ENCODE measurements at regions not wholly inside any gene's neighbourhood (a gene's known extent, or its start where the extent isn't known, plus 50 kb on each side); places are given as distances from the start of the nearest gene placed in this dataset.

DNA sequence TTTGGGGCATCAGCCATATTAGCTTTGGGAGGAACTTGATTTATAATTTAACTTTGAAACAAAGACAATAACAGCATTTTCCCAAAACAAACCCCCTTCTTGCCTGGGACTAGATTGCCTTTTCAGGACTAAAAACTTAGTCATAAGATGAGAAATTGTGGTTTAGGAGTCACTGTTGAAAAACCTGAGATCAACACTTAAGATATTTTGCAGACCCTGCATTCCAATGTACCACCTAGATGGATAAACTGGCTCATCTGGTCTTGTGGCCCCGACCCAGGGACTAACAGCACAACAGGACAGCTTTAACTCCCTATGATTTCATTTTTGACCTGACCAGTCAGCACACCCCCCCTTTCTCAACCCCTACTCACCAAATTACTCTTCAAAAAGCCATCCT, 1165.4 kb downstream of the XPNPEP1 start:
- Histone ChIP-seq H3K4me3 (ENCODE audit: low read depth, low read length) (no peak overlapping the region), H3K9me3 (ENCODE audit: control insufficient read depth, insufficient read depth, low read depth, low read length) (no peaks in the 10 kb centered on the region), H3K36me3 (ENCODE audit: control insufficient read depth in 2 of 2, insufficient read depth in 1 of 2, low read length in 2 of 2) (no peaks in the 10 kb centered on the region), H3K27ac (ENCODE audit: extremely low read depth, low read depth, low read length) (no peak overlapping the region), H3K4me1 (ENCODE audit: control insufficient read depth, insufficient read depth, low read length) (no peaks in the 10 kb centered on the region)
- no peak for TF ChIP-seq ZNF274 (IDR thresholded peaks at IDR 0.05; ENCODE audit: low read length)
- no peak for TF ChIP-seq ZNF274 (tag by site-specific recombination; IDR thresholded peaks at IDR 0.05; ENCODE audit: borderline replicate concordance)
- no peak for TF ChIP-seq ZNF561 (tag by site-specific recombination; IDR thresholded peaks at IDR 0.05; ENCODE audit: borderline replicate concordance)
- CTCF ChIA-PET, result no interaction called here
- POLR2A ChIA-PET, result no interaction called here

DNA sequence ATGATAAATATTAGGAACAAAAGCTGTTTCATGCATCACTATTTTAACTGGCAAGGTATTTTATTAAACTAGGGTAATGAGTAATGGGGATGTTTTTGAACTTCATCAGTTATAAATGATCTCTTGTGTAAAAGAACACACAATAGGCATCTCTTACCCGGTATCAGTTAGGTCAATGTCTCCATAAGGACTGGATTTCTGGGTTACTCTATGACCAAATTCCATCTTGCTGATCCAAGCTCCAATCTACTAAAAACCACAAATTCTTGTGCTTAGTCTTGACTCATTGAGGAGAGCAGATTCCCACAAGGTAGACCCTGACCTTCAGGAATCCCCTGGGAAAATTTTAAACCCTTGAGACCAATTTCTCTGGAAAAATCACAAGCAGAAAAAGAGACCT, 1167.7 kb downstream of the XPNPEP1 start:
- ChIA-PET CTCF (no interaction called here), POLR2A (no interaction called here)
- H3K4me1 ChIP-seq (ENCODE audit: control insufficient read depth, insufficient read depth, low read length), result no peaks in the 10 kb centered on the region
- H3K9me3 ChIP-seq (ENCODE audit: control insufficient read depth, insufficient read depth, low read depth, low read length), result no peaks in the 10 kb centered on the region
- H3K4me3 ChIP-seq (ENCODE audit: low read depth, low read length), result no peak overlapping the region
- TF ChIP-seq ZNF645 (tag by site-specific recombination; IDR thresholded peaks at IDR 0.05) (no peak), ZNF239 (tag by site-specific recombination; IDR thresholded peaks at IDR 0.05) (no peak), ZSCAN16 (tag by site-specific recombination; IDR thresholded peaks at IDR 0.05) (no peak), SP7 (tag by site-specific recombination; IDR thresholded peaks at IDR 0.05) (no peak), ZNF514 (tag by site-specific recombination; IDR thresholded peaks at IDR 0.05) (no peak), FEZF1 (tag by site-specific recombination; IDR thresholded peaks at IDR 0.05) (no peak), ZNF155 (tag by site-specific recombination; IDR thresholded peaks at IDR 0.05) (no peak), ZNF311 (tag by site-specific recombination; IDR thresholded peaks at IDR 0.05; ENCODE audit: borderline replicate concordance) (no peak), MEIS1 (CRISPR knock-in tag; IDR thresholded peaks at IDR 0.05; ENCODE audit: borderline replicate concordance) (no peak), MYNN (tag by site-specific recombination; IDR thresholded peaks at IDR 0.05; ENCODE audit: borderline replicate concordance) (no peak), ZNF174 (tag by site-specific recombination; IDR thresholded peaks at IDR 0.05) (no peak), GLI4 (tag by site-specific recombination; IDR thresholded peaks at IDR 0.05) (no peak), ZNF221 (tag by site-specific recombination; IDR thresholded peaks at IDR 0.05; ENCODE audit: borderline replicate concordance) (no peak), ZNF341 (tag by site-specific recombination; IDR thresholded peaks at IDR 0.05; ENCODE audit: low read depth) (no peak)
- TF ChIP-seq, protein P1, sequence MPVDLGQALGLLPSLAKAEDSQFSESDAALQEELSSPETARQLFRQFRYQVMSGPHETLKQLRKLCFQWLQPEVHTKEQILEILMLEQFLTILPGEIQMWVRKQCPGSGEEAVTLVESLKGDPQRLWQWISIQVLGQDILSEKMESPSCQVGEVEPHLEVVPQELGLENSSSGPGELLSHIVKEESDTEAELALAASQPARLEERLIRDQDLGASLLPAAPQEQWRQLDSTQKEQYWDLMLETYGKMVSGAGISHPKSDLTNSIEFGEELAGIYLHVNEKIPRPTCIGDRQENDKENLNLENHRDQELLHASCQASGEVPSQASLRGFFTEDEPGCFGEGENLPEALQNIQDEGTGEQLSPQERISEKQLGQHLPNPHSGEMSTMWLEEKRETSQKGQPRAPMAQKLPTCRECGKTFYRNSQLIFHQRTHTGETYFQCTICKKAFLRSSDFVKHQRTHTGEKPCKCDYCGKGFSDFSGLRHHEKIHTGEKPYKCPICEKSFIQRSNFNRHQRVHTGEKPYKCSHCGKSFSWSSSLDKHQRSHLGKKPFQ (tag by site-specific recombination; IDR thresholded peaks at IDR 0.05), result no peak
- TF ChIP-seq, protein P2, sequence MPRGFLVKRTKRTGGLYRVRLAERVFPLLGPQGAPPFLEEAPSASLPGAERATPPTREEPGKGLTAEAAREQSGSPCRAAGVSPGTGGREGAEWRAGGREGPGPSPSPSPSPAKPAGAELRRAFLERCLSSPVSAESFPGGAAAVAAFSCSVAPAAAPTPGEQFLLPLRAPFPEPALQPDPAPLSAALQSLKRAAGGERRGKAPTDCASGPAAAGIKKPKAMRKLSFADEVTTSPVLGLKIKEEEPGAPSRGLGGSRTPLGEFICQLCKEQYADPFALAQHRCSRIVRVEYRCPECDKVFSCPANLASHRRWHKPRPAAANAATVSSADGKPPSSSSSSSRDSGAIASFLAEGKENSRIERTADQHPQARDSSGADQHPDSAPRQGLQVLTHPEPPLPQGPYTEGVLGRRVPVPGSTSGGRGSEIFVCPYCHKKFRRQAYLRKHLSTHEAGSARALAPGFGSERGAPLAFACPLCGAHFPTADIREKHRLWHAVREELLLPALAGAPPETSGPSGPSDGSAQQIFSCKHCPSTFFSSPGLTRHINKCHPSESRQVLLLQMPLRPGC (tag by site-specific recombination; IDR thresholded peaks at IDR 0.05), result no peak
- TF ChIP-seq, protein P3, sequence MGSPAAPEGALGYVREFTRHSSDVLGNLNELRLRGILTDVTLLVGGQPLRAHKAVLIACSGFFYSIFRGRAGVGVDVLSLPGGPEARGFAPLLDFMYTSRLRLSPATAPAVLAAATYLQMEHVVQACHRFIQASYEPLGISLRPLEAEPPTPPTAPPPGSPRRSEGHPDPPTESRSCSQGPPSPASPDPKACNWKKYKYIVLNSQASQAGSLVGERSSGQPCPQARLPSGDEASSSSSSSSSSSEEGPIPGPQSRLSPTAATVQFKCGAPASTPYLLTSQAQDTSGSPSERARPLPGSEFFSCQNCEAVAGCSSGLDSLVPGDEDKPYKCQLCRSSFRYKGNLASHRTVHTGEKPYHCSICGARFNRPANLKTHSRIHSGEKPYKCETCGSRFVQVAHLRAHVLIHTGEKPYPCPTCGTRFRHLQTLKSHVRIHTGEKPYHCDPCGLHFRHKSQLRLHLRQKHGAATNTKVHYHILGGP (tag by site-specific recombination; IDR thresholded peaks at IDR 0.05), result no peak
- H3K36me3 ChIP-seq (ENCODE audit: control insufficient read depth in 2 of 2, insufficient read depth in 1 of 2, low read length in 2 of 2), result no peaks in the 10 kb centered on the region
- H3K27ac ChIP-seq (ENCODE audit: extremely low read depth, low read depth, low read length), result no peak overlapping the region
